Type B pancreatic cell (in vitro differentiated cells): ENCODE measurements at regions not wholly inside any gene's neighbourhood (a gene's known extent, or its start where the extent isn't known, plus 50 kb on each side); places are given as distances from the start of the nearest gene placed in this dataset.

Experiments
- DNase-seq: peaks from one replicate; pipeline ENCODE4 v3.0.0; 2021; ENCODE audit warnings: mixed read lengths; ENCODE audit not compliant: unreplicated experiment; ENCODE audit errors: extremely low spot score
- H3K27ac Mint-ChIP-seq: 2 replicates; pipeline ENCODE4 v1.8.0; 2021; ENCODE audit warnings: mild to moderate bottlenecking, mixed read lengths
- H3K27me3 Mint-ChIP-seq: 2 replicates; pipeline ENCODE4 v1.8.0; 2021; ENCODE audit warnings: mixed read lengths
- H3K36me3 Mint-ChIP-seq: 2 replicates; pipeline ENCODE4 v1.8.0; 2021; ENCODE audit warnings: mixed read lengths
- H3K4me1 Mint-ChIP-seq: one replicate; pipeline ENCODE4 v1.8.0; 2021; ENCODE audit warnings: mixed read lengths; ENCODE audit not compliant: unreplicated experiment
- H3K4me3 Mint-ChIP-seq: 2 replicates; pipeline ENCODE4 v1.8.0; 2021; ENCODE audit warnings: mild to moderate bottlenecking, mixed read lengths
- H3K9me3 Mint-ChIP-seq: 2 replicates; pipeline ENCODE4 v1.8.0; 2021; ENCODE audit warnings: mixed read lengths
- CTCF ChIP-seq: fragments of 200-600 bp; sonication (generic); conservative IDR thresholded peaks from 2 replicates; pipeline ENCODE4 v1.5.0; 2021; ENCODE audit warnings: antibody characterized with exemption, mild to moderate bottlenecking

GRCh38 chr13:82661126-82661525 is 1221.1 kb downstream of the SLITRK1 start:
- no peaks in the 10 kb centered on the region for H3K4me1 Mint-ChIP-seq
- H3K4me3 Mint-ChIP-seq: no peak overlapping the region
- H3K9me3 Mint-ChIP-seq: no peaks in the 10 kb centered on the region
- DNase-seq: no peak
- H3K27me3 Mint-ChIP-seq: no peaks in the 10 kb centered on the region
- H3K36me3 Mint-ChIP-seq: no peaks in the 10 kb centered on the region
- no peak overlapping the region for H3K27ac Mint-ChIP-seq
- TF ChIP-seq CTCF: no peak

GRCh38 chr13:82658811-82659210 is 1223.5 kb downstream of the SLITRK1 start:
- no peak for DNase-seq
- no peak overlapping the region for H3K27ac Mint-ChIP-seq
- no peaks in the 10 kb centered on the region for H3K4me1 Mint-ChIP-seq
- no peaks in the 10 kb centered on the region for H3K36me3 Mint-ChIP-seq
- no peak for TF ChIP-seq CTCF
- no peaks in the 10 kb centered on the region for H3K9me3 Mint-ChIP-seq
- no peak overlapping the region for H3K4me3 Mint-ChIP-seq
- H3K27me3 Mint-ChIP-seq: no peaks in the 10 kb centered on the region

GRCh38 chr13:82657471-82657870 is 1224.8 kb downstream of the SLITRK1 start:
- DNase-seq: no peak
- no peaks in the 10 kb centered on the region for H3K4me1 Mint-ChIP-seq
- no peaks in the 10 kb centered on the region for H3K36me3 Mint-ChIP-seq
- H3K27me3 Mint-ChIP-seq: no peaks in the 10 kb centered on the region
- no peak overlapping the region for H3K27ac Mint-ChIP-seq
- no peak for TF ChIP-seq CTCF
- no peaks in the 10 kb centered on the region for H3K9me3 Mint-ChIP-seq
- no peak overlapping the region for H3K4me3 Mint-ChIP-seq

GRCh38 chr13:82654861-82655855 is 1227.1 kb downstream of the SLITRK1 start:
- TF ChIP-seq CTCF: no peak
- Mint-ChIP-seq H3K27me3 (no peaks in the 10 kb centered on the region), H3K4me1 (no peaks in the 10 kb centered on the region), H3K4me3 (no peak overlapping the region), H3K27ac (no peak overlapping the region), H3K36me3 (no peaks in the 10 kb centered on the region), H3K9me3 (no peaks in the 10 kb centered on the region)
- DNase-seq: no peak

- no peak overlapping the region for H3K27ac Mint-ChIP-seq
- no peaks in the 10 kb centered on the region for H3K36me3 Mint-ChIP-seq
- H3K4me3 Mint-ChIP-seq: no peak overlapping the region
Measured at GRCh38 chr13:82654143-82654542, 1228.1 kb downstream of the SLITRK1 start.

More at GRCh38 chr13:82654143-82654542, 1228.1 kb downstream of the SLITRK1 start:
- Mint-ChIP-seq H3K9me3 (no peaks in the 10 kb centered on the region), H3K4me1 (no peaks in the 10 kb centered on the region), H3K27me3 (no peaks in the 10 kb centered on the region)
- DNase-seq: no peak
- TF ChIP-seq CTCF: no peak
